Ishikawa (cell line): ENCODE measurements at regions not wholly inside any gene's neighbourhood (a gene's known extent, or its start where the extent isn't known, plus 50 kb on each side); places are given as distances from the start of the nearest gene placed in this dataset.

Experiments used
- CEBPB ChIP-seq: IDR thresholded peaks from 2 replicates; pipeline ENCODE4 v1.6.1; 2012
- CREB1 ChIP-seq: IDR thresholded peaks from 2 replicates; pipeline ENCODE4 v1.6.1; 2012; ENCODE audit warnings: low read depth
- EGR1 ChIP-seq: IDR thresholded peaks from 2 replicates; pipeline ENCODE4 v1.6.1; 2012
- EP300 ChIP-seq: IDR thresholded peaks from 2 replicates; pipeline ENCODE4 v1.6.1; 2012; ENCODE audit warnings: borderline replicate concordance
- FOXM1 ChIP-seq: IDR thresholded peaks from 2 replicates; pipeline ENCODE4 v1.6.1; 2012; ENCODE audit warnings: low read depth, borderline replicate concordance
- MAX ChIP-seq: IDR thresholded peaks from 2 replicates; pipeline ENCODE4 v1.6.1; 2012
- NFIC ChIP-seq: IDR thresholded peaks from 2 replicates; pipeline ENCODE4 v1.6.1; 2012
- RAD21 ChIP-seq: IDR thresholded peaks from 2 replicates; pipeline ENCODE4 v1.6.1; 2012; ENCODE audit warnings: low read depth
- REST ChIP-seq: IDR thresholded peaks from 2 replicates; pipeline ENCODE4 v1.6.1; 2012; ENCODE audit warnings: low read depth, mild to moderate bottlenecking
- TAF1 ChIP-seq: IDR thresholded peaks from 2 replicates; pipeline ENCODE4 v1.6.1; 2012; ENCODE audit warnings: low read depth, mild to moderate bottlenecking
- TCF12 ChIP-seq: IDR thresholded peaks from 2 replicates; pipeline ENCODE4 v1.6.1; 2012; ENCODE audit warnings: low read depth
- TEAD4 ChIP-seq: IDR thresholded peaks from 2 replicates; pipeline ENCODE4 v1.6.1; 2012
- USF1 ChIP-seq: IDR thresholded peaks from 2 replicates; pipeline ENCODE4 v1.6.1; 2012
- YY1 ChIP-seq: IDR thresholded peaks from 2 replicates; pipeline ENCODE4 v1.6.1; 2012; ENCODE audit warnings: low read depth
- ZBTB7A ChIP-seq: IDR thresholded peaks from 2 replicates; pipeline ENCODE4 v1.6.1; 2012; ENCODE audit warnings: low read depth

GRCh38 chr13:56412856-56413255 lies 727.9 kb upstream of the PRR20A start:
- TF ChIP-seq USF1, result no peak
- TF ChIP-seq TEAD4, result no peak
- TF ChIP-seq TCF12, result no peak
- no peak for TF ChIP-seq NFIC
- no peak for TF ChIP-seq CREB1
- TF ChIP-seq EGR1, result no peak
- no peak for TF ChIP-seq EP300
- TF ChIP-seq RAD21, result no peak
- TF ChIP-seq TAF1, result no peak
- no peak for TF ChIP-seq REST
- no peak for TF ChIP-seq CEBPB
- TF ChIP-seq YY1, result no peak
- no peak for TF ChIP-seq FOXM1
- no peak for TF ChIP-seq ZBTB7A
- no peak for TF ChIP-seq MAX

- TF ChIP-seq EP300 (no peak), TAF1 (no peak), TEAD4 (no peak), CEBPB (no peak), MAX (no peak), YY1 (no peak), USF1 (no peak), REST (no peak), CREB1 (no peak), EGR1 (no peak), TCF12 (no peak), RAD21 (no peak), NFIC (no peak), FOXM1 (no peak), ZBTB7A (no peak)
Measured at GRCh38 chr13:56424246-56424645, 716.5 kb upstream of the PRR20A start.

GRCh38 chr13:56457535-56458190 lies 683.1 kb upstream of the PRR20A start:
- TF ChIP-seq REST (no peak), FOXM1 (no peak), CEBPB (no peak), TCF12 (no peak), RAD21 (no peak), TEAD4 (no peak), YY1 (no peak)

GRCh38 chr13:56459286-56459685 lies 681.4 kb upstream of the PRR20A start:
- TF ChIP-seq FOXM1, result no peak
- no peak for TF ChIP-seq USF1
- TF ChIP-seq NFIC, result no peak
- no peak for TF ChIP-seq TAF1
- no peak for TF ChIP-seq EP300
- TF ChIP-seq YY1, result no peak
- no peak for TF ChIP-seq RAD21
- TF ChIP-seq REST, result no peak
- no peak for TF ChIP-seq ZBTB7A
- no peak for TF ChIP-seq TEAD4
- TF ChIP-seq EGR1, result no peak
- no peak for TF ChIP-seq TCF12
- TF ChIP-seq CREB1, result no peak
- TF ChIP-seq MAX, result no peak
- TF ChIP-seq CEBPB, result no peak
